AG04450 (cell line): ENCODE measurements at regions not wholly inside any gene's neighbourhood (a gene's known extent, or its start where the extent isn't known, plus 50 kb on each side); places are given as distances from the start of the nearest gene placed in this dataset.

ENCODE experiments used
- CTCF ChIA-PET: fragments of 300-600, 350-600 bp; formaldehyde crosslinking; extraction: SDS; loops from one replicate; lab custom pipeline; 2022; ENCODE audit warnings: antibody characterized with exemption, inconsistent platforms; lab: Charles Lee
- POLR2A ChIA-PET: fragments of 350-600 bp; formaldehyde crosslinking; extraction: SDS; loops from one replicate; lab custom pipeline; 2021; ENCODE audit warnings: antibody characterized with exemption, inconsistent platforms; lab: Yijun Ruan, JAX
- DNase-seq: peaks from one replicate; pipeline ENCODE4 v3.0.0-alpha.2; 2011; ENCODE audit warnings: low read depth, low spot score
- H3K27ac ChIP-seq: one replicate; pipeline ENCODE4 v1.5.1; 2012; ENCODE audit warnings: low read depth, low read length, control low read depth
- H3K27me3 ChIP-seq: one replicate; pipeline ENCODE4 v1.6.0; 2012; ENCODE audit warnings: low read length; ENCODE audit not compliant: control insufficient read depth, insufficient read depth
- H3K4me3 ChIP-seq: 2 replicates; pipeline ENCODE4 v1.5.1; 2011; ENCODE audit warnings: mild to moderate bottlenecking, low read depth, low read length, control low read depth
- H3K9me3 ChIP-seq: 2 replicates; pipeline ENCODE4 v1.5.1; 2012; ENCODE audit warnings: low read length; ENCODE audit not compliant: control insufficient read depth, insufficient read depth
- TF ChIP-seq, protein P1 (sequence below): IDR thresholded peaks from 2 replicates; pipeline ENCODE4 v1.5.1; 2011; ENCODE audit warnings: low read depth, low read length, control low read depth, inconsistent platforms

GRCh38 chr5:154132718-154133307, 57.7 kb upstream of the GALNT10 start:
- CTCF ChIA-PET: no interaction called here
- Histone ChIP-seq H3K9me3 (no peaks in the 10 kb centered on the region), H3K27me3 (peaks cover 17% of the 10 kb centered on the region), H3K4me3 (no peak overlapping the region), H3K27ac (no peak overlapping the region)
- no peak for DNase-seq
- TF ChIP-seq, protein P1, sequence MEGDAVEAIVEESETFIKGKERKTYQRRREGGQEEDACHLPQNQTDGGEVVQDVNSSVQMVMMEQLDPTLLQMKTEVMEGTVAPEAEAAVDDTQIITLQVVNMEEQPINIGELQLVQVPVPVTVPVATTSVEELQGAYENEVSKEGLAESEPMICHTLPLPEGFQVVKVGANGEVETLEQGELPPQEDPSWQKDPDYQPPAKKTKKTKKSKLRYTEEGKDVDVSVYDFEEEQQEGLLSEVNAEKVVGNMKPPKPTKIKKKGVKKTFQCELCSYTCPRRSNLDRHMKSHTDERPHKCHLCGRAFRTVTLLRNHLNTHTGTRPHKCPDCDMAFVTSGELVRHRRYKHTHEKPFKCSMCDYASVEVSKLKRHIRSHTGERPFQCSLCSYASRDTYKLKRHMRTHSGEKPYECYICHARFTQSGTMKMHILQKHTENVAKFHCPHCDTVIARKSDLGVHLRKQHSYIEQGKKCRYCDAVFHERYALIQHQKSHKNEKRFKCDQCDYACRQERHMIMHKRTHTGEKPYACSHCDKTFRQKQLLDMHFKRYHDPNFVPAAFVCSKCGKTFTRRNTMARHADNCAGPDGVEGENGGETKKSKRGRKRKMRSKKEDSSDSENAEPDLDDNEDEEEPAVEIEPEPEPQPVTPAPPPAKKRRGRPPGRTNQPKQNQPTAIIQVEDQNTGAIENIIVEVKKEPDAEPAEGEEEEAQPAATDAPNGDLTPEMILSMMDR: no peak
- POLR2A ChIA-PET: no interaction called here

- Histone ChIP-seq H3K27me3 (peaks cover 17% of the 10 kb centered on the region), H3K4me3 (no peak overlapping the region), H3K9me3 (no peaks in the 10 kb centered on the region), H3K27ac (no peak overlapping the region)
- TF ChIP-seq, protein P1: no peak
- ChIA-PET CTCF (no interaction called here), POLR2A (no interaction called here)
- no peak for DNase-seq
Measured at GRCh38 chr5:154133591-154133990, 56.9 kb upstream of the GALNT10 start.

GRCh38 chr5:154134499-154134898, 56.0 kb upstream of the GALNT10 start:
- CTCF ChIA-PET: interaction anchor here (0.6 kb wide), 1 partner anchor 144 kb away, joined by 4 read pairs; no protein-coding TSS in a partner anchor
- no peak overlapping the region for H3K27ac ChIP-seq
- peaks cover 17% of the 10 kb centered on the region for H3K27me3 ChIP-seq
- POLR2A ChIA-PET: no interaction called here
- H3K4me3 ChIP-seq: no peak overlapping the region
- DNase-seq: no peak
- no peaks in the 10 kb centered on the region for H3K9me3 ChIP-seq
- TF ChIP-seq, protein P1: no peak

GRCh38 chr5:154135125-154135817, 55.3 kb upstream of the GALNT10 start:
- Histone ChIP-seq H3K27me3 (peaks cover 17% of the 10 kb centered on the region), H3K27ac (no peak overlapping the region), H3K4me3 (no peak overlapping the region), H3K9me3 (no peaks in the 10 kb centered on the region)
- DNase-seq: no peak
- CTCF ChIA-PET: no interaction called here
- TF ChIP-seq, protein P1: no peak
- POLR2A ChIA-PET: no interaction called here

- peaks cover 25% of the 10 kb centered on the region for H3K27me3 ChIP-seq
- POLR2A ChIA-PET: no interaction called here
- TF ChIP-seq, protein P1: no peak
- no peaks in the 10 kb centered on the region for H3K9me3 ChIP-seq
- no peak for DNase-seq
- no peak overlapping the region for H3K4me3 ChIP-seq
- H3K27ac ChIP-seq: no peak overlapping the region
- CTCF ChIA-PET: no interaction called here
Measured at GRCh38 chr5:154136141-154136540, 54.4 kb upstream of the GALNT10 start.
